NCI-H2081 treated with DMSO at 0.1 percent for 48 hours (cell line): ENCODE measurements at regions not wholly inside any gene's neighbourhood (a gene's known extent, or its start where the extent isn't known, plus 50 kb on each side); places are given as distances from the start of the nearest gene placed in this dataset.
"Not testable (repeated sequence)": the region's sequence is repeated elsewhere in the genome, so short reads cannot be mapped to it uniquely, and the experiment has no call there.

Experiments used
- DNase-seq: peaks from one replicate; lab custom pipeline; 2025; lab: John Stamatoyannopoulos, UW

DNA sequence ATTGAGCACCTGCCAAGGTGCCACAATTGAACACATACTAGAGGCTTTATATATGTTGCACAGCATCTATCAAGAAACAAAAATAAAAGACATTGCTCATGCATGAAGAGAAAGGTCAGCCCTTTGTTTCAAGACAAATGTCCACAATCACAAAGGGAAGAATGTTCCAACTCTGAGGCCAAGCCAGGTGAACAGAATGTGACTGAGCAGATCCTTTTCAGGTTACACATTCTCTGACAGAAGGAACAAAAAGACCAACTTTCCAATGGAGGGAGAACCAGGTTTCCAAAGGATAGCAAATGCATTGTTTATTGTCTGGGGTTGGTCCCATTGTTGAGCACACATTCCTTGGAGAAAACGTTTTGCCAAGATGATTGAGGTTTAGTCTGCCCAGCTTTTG is 50.2 kb upstream of the FAM174B start:
- no peak for DNase-seq

DNA sequence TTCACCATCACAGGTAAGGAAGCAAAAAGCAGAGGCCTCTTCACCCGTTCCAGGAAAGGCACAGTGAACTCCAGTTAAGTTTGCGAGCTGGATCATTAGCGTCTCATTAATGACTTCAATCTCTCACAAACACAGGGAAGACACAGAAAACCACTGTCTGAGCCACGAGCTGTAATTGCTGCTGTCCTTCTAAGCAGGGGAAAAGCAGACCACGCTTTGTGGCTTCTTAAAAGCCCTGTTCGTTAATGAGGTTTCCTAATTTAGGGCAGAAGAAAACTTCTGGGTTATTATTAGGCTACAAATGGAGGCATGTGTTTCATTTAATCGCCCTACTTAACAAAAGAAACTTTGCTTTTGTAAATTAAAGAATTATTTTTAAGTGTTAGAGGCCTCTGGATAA is 50.6 kb upstream of the FAM174B start:
- DNase-seq, result no peak

DNA sequence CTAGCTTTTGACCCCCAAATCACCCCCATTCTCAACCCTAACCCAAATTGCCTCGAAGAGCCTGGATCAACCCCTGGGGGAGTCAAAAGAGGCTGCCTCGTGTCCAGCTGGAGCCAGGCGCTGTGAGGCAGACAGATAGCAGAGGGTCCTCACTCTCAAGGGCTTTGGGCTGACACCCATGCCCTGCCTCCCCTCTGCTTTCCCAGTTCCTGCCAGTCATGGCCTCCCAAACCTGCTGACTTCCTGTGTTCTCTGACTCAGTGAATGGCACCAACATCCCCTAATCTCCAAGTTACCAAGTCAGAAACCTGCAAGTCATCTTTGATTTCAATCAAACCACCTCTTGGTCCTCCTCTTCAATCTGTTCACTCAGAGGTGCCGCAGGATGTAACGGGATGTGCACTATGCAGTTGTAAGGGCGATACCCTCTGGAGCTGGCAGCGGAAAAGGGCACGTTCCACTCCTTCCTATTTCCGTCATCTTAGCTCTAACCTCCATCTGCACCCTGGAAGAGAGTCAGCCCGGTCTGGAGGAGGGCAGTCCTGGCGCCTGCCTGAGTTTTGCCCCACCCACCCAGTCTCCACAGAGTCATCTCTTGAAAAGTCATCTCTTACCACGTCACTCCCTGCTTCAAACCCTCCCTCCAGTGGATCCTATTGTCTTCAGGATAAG is 52.4 kb upstream of the FAM174B start:
- DNase-seq, result no peak

DNA sequence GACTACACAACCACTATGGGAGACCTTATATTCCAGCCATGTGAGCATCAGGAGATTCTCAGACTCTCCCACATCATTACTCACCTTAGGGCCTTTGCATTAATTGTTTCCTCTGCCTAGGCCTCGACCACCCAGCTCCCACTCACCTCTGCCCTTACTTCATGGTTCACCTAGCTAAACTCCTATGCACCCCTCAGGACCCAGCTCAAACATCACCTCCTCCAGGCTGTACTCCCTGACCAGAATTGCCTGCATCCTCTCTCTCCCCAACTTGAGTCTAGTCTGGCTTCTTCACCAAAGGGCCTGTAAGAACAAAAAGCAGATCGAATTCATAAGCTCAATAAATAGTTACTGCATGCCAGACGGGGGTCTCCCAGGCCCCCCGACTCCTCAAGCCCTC is 53.1 kb upstream of the FAM174B start:
- DNase-seq, result no peak

DNA sequence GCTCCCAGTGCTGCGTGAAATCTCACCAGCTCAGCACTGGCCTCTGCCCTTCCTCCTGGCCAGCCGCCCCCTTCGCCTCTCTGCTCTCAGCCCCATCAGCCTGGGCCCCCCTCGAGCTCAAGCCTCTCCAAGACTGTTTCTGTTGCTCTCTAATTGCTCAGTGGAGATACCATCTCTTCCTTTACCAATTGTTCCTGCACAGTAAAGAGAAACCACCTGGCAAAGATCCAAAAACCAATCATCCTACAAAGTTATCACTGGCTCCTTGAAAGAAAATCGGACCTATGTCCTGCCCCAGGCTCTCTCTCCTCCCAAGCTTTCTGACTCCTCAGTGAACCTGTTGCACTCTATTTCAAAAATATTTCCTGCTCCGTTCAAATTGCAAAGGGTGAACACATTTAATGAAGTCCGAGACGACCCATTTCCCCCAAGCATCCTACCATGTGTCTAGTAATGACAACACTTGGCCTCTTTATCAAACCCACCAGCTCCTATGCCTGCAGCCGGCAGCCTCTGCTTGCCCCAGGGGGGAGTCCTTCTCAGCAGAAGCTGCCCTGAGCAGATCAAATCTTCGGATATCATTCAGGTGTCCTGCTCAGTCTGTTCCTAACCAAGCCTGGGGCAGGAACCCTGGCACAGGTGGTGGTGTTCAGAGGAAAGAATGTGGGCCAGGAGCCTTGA is 53.7 kb upstream of the FAM174B start:
- no peak for DNase-seq

DNA sequence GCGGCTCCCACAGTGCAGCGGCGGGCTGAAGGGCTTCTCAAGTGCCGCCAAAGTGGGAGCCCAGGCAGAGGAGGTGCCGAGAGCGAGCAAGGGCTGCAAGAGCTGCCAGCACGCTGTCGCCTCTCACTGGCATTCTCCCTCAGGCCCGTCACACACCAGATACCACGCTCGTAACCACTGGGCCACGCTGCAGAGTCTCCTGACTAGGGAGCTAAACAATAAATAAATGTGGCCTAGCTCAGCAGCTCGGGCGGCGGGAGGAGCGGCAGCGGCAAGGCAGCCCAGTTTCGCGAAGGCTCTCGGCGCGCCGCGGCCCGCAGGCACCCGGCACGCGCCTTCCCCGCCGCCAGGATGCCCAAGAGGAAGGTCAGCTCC is 55.9 kb upstream of the FAM174B start:
- no peak for DNase-seq

DNA sequence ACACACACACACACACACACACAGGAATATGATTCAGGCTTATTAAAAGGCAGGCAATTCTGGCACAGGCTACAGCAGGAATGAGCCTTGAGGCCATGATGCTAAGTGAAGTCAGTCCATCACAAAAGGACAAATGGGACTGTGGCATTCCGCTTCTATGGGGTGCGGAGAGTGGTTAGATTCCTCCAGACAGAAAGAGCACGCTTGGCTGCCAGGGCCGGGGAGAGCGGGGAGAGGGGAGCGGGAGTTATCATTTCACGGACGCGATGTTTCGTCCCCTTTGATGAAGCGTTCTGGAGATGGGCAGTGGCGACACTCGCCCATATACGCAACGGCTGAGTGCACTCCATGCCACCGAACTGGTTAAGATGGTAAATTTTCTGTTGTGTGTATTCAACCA is 58.5 kb upstream of the FAM174B start:
- no peak for DNase-seq

DNA sequence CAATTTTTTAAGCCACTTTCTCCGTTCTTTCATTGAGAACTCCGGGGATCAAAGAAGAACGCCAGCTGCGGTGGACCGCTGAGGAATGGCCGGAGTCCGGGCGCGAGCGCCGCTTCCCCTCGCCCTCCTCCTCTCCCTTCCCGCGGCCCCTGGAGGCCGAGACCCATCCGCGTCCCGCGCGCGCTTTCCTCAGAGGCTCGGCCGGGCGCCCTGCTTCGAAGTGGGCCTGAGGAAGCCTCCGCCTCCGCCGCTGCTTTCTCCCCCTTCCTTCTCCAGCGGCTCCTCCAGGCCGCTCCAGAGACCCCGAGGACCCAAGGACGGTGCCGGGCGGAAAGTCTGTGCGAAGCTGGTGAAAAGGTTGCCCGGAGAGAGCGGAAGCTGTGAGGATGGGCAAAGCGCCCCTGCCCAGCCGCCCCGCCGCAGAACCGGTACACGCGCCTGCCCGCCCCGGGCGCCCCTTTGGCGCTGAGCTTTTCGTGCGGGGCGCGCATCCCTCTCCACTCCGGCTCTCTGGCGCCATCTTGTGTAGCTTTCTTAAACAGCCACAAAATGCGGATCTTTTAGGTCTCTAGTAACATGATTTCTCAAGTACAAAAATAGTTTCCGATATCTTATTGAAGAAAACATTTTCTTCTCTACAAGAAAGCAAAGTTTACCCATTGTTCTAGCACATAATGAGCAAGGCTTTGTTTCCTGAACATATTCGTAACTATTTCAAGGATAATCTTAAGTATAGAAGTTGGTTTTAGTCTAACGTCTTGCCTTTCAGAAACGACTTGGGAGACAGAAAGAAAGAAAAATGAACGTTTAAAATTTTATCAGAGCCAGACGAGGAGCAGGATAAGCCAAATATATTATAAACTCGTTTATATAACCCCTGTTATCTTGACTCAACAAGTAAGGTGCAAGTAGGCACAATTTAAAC is 59.2 kb upstream of the FAM174B start:
- DNase-seq, result peak; percentile 28

DNA sequence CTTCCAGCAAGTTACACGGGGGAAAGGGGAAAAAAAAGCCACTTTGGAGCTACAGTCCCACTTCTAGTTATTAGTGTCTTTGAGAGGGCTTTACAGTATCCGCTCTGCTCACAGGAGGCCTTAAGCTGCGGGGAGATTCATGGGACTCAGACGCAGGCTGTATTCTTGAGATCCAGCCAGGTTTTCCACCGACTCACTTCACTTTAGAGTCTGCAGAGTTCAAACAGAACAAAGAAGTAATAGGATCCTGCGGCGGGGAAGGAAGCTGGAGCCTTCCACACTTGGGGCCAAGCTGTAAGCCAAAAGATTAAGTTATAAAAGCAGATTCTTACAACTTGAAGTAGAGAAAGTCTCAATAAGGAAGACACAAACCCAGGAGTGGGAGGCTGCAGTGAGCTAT is 60.2 kb upstream of the FAM174B start:
- no peak for DNase-seq

DNA sequence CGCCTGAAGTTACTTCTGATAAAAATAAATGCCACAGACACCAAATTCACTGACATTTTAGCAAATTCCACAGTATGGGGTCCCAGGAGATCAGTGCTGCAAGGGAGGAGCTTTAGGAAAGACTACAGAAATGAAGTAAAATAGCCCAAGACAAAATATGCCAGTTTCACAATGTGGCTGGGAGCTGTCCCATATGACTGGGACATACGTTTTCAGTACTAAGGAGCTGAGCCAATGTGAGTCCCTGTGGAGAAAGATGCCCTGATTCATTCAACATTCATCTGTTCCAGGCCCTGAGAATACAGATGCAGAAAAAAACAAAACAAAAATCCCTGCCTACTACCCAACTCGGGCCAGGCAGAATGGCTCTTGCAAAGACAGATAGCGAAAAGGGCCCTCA is 63.4 kb upstream of the FAM174B start:
- DNase-seq, result no peak

DNA sequence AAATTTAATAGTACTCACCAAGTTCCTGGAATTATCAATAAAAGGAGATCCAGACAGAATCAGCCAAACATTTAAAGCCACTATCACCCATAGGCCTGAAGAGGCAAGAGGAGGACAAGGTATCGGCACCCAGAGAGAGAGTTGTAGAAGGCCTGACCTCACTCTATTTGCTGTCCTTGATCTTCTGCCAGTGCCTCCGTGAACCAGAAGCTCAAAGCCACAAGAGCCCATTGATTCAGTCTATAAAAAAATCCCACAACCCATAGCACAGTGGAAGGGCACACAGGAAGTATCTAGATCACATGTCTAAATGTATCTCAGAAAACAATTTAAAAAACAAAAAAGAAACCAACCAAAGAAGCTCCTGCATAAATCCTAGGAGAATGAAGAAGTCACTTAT is 68.6 kb upstream of the FAM174B start:
- no peak for DNase-seq

DNA sequence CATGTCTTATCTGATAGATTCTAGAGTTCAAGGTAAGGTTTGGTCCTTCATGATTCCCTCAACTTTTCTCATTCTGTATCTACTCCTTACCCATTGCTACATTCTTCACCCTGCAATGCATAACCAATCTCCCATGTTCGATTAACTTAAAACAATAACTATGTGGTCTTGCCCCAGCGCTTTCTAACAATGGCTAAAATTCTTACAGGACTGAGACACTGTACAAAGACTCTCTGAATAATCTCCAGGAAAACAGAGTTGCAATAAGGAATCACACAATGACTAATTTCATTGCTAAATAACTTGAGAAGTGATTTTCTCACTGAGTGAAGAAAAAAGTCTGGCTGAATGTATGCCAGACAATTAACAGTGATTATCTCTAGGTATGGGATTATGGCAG is 69.6 kb upstream of the FAM174B start:
- no peak for DNase-seq

DNA sequence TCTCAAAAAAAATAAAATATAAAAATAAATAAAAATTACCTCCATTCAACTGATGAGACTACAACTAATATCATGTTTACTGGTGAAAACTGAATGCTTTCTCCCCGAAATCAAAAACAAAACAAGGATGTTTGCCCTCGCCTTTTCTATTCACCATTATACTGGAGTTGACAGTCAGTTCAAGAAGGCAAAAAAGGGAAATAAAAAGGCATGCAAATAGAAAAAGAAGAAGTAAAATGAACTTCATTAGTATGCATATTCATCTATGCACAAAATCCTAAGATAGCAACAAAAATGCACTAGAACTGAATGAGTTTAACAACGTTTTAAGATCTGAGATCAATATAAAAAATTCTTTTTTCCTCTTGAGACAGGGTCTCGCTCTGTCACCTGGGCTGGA is 72.7 kb upstream of the FAM174B start:
- DNase-seq, result no peak

DNA sequence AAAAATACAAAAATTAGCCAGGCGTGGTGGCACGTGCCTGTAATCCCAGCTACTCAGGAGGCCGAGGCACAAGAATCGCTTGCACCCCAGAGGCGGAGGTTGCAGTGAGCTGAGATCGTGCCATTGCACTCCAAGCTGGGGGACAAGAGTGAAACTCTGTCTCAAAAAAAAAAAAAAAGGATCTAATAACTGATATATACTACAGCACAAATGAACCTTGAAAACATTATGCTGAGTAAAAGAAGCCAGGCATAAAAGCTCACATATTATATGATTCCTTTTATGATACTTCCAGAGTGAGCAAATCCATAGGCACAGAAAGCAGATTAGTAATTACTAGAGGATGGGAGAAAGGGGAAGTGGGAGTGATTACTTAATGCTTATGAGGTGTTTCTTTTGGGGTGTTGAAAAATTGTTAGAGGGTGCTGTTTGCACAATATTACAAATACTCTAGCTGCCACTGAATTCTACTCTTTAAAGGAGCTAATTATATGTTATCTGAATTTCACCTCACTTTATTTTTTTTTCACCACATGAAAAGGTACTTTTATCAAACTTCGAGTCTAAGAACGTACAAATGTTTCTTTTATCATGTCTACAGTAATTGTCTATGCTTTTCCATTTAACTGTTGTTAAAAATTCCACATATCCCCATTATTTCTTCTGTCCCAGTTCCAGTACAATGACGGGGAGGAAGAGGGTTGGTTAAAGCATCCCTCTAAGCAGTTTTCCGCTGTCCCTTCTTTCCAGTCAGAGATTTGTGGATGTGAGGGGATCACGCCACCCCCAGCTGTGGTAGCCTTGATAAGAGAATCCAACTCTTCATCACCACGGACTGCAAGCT is 77.7 kb upstream of the FAM174B start:
- no peak for DNase-seq

DNA sequence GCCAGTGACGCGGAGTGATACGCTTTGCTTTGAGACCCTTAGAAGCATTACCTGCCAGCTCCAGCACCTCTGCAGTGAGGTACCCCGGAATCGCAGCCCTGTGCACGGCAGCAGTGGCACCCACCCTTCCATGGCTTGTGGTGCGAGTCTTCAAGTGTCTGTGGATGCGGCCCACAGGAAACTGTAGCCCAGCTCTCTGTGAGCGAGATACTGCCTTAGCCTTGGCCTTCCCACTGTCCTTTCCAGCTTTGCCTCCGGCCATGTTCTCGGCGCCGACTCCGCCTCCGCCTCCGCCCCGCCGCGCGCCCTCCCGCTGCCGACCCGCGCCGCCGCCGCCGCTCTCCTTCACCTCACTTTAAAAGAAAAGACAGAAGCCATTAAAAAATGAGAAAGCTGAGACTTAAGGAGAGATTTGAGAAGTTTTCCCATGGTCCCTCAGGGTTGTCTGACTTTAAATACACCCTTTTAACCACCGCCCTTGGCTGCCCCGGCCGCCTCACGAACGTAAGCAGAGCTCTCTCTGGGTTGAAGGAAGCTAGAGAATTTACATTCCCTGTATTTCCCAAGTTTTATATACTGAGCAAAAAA is 78.5 kb upstream of the FAM174B start:
- peak; percentile 23 for DNase-seq

DNA sequence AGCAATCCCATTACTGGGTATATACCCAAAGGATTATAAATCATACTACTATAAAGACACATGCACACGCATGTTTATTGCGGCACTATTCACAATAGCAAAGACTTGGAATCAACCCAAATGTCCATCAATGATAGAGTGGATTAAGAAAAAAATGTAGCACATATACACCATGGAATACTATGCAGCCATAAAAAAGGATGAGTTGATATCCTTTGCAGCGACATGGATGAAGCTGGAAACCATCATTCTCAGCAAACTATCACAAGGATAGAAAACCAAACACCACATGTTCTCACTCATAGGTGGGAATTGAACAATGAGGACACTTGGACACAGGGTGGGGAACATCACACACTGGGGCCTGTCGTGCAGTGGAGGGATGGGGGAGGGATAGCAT is 83.7 kb upstream of the FAM174B start:
- DNase-seq, result not testable (repeated sequence)

DNA sequence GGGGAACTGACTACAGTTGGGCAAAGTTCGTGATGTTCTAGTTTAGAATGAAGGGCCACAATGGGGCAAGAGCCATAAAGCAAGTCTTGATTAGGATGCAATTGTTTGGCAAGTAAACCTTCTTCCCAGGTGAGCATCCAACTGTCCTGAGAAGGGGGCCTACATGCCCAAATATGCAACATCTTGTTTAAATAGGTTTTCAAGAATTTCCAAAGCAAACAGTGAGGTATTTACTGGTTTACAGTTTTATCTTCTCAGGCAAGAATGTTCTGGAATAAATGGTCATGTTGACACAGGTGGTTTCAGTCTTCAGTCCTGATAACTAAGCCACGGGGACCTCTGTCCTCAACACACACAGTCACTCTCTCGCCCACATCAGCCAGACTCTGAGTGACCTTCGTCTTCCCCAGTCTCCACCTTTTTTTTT is 90.3 kb upstream of the FAM174B start:
- DNase-seq, result no peak

DNA sequence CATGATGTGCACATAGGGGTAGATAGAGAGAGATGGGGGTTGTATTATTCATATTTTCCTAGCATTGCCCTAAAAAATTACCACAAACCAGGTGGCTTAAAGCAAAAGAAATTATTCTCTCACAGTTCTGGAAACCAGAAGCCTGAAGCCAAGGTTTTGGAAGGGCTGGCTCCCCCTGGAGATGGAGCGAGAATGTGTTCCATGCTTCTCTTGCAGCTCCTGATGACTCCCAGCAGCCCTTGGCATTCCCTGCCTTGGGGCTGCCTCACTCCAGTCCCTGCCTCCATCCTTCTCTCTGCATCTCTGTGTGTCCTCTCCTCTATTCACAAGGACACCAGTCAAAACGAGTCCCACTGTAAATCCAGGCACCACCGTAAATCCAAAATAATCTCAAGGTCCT is 91.5 kb upstream of the FAM174B start:
- no peak for DNase-seq

DNA sequence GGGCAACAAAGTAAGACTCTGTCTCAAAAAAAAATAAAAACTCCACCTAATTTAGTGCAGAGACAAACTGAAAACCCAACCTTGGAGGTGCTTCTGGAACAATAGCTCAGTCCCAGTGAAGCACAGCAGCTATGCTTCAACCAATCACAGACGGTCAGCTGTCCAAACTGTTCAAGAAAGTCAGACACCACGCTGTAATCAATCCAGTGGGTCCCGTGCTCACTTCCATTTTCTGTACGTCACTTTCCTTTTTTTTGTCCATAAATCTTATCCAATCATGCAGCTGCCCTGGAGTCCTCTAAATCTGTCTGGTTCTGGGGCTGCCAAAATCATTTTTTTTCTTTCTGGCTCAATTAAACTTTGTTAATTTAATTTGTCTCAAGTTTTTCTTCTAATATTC is 93.6 kb upstream of the FAM174B start:
- DNase-seq, result no peak

DNA sequence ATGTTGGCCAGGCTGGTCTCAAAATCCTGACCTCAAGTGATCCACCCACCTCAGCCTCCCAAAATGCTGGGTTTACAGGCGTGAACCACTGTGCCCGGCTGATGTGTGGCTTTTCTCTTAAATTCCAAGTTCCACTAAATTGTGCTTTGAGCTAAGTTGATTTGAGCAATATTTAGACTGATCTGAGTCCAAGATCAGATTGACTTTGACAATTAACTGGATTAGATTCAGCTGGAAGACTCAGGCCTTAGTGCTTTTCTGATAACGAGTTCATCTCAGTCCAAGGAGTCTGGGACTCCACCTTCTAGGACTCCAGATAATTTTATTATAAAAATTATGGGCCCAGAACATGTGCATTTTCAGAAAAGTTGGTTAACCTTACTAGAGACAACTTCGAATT is 94.4 kb upstream of the FAM174B start:
- no peak for DNase-seq

DNA sequence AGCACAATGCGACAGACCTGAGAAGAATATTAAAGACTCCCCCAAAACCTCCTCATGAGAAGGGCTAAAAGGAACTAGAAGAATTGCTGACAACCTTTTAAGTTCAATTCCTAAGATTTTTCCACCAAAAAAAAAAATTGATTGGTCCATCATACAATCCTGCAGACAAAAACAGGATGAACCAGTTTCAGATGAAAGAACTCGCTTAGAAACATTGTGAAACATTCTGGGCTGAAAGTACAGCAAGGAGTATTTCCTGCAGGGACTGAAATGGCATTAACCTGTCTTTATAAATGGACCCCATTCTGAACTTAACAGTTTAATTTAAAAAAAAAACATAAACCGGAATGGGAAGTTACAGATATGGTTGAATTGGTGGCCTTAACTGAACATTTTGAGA is 96.0 kb upstream of the FAM174B start:
- no peak for DNase-seq

DNA sequence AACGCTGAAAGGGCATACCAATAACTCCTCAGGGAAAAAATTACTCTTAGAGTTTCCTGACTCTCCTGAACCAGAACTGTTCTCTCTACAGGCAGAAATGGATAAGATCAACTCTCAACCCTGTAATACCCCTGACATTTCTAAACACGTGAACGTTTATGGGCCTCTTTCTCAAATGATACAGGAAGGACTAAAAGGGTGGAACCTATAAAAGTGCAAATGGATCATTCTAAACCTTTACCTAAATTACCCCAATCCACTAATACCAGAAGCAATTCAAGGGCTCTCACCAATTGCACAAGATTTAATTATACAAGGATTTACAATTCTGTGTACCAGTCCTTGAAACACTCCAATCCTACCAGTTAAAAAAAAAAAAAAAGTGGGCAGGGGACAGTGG is 98.0 kb upstream of the FAM174B start:
- no peak for DNase-seq
